ENCODE measurements at regions not wholly inside any gene's neighbourhood (a gene's known extent, or its start where the extent isn't known, plus 50 kb on each side); places are given as distances from the start of the nearest gene placed in this dataset.
A peak's percentile ranks its signal among the peaks of the same experiment; 100 is the strongest.

DNA sequence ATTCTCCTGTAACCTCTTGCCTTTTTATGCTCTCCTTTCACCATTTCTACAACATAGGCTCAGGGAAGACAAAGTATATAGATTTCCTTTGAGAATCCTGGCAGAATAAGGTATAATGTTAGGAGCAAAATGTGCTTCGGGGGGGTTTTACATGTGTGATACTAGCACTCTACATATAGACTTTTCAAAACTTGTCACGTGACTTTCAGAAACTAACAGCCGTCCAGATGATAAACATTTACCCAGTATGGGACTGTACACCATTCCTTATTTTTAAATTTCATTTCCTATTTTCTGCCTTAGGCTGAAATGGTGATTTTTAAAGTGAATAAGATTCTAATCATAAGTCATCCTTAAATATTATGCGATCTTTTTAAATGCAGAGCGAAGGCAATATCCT, 420.4 kb upstream of the PITX2 start:
- no peak overlapping the region for H3K9ac ChIP-seq (ENCODE audit: insufficient read depth in 1 of 2, low read depth in 2 of 2, low read length in 2 of 2)
- no peaks in the 10 kb centered on the region for H4K20me1 ChIP-seq (replicated peaks; ENCODE audit: control insufficient read depth, insufficient read depth, low read length)
- H3K27ac ChIP-seq (ENCODE audit: extremely low read depth, low read depth, low read length), result no peak overlapping the region
- DNase-seq (ENCODE audit: extremely low read depth in 1 of 4, low spot score in 3 of 4), result no peak
- intact Hi-C loops (cut with micrococcal nuclease), result no loop called here
- ChIA-PET CTCF (ENCODE audit: low intra/inter-chr PET ratio) (no interaction called here), POLR2A (no interaction called here)
- no peaks in the 10 kb centered on the region for H3K4me1 ChIP-seq (replicated peaks in 1 of 2; ENCODE audit: control insufficient read depth in 2 of 2, insufficient read depth in 2 of 2, low read length in 2 of 2)
- H3K4me3 ChIP-seq, result no peak overlapping the region
- TF ChIP-seq, protein P1, sequence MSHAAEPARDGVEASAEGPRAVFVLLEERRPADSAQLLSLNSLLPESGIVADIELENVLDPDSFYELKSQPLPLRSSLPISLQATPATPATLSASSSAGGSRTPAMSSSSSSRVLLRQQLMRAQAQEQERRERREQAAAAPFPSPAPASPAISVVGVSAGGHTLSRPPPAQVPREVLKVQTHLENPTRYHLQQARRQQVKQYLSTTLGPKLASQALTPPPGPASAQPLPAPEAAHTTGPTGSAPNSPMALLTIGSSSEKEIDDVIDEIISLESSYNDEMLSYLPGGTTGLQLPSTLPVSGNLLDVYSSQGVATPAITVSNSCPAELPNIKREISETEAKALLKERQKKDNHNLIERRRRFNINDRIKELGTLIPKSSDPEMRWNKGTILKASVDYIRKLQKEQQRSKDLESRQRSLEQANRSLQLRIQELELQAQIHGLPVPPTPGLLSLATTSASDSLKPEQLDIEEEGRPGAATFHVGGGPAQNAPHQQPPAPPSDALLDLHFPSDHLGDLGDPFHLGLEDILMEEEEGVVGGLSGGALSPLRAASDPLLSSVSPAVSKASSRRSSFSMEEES (CRISPR knock-in tag; IDR thresholded peaks at IDR 0.05), result peak; percentile 85
- TF ChIP-seq SAP30 (IDR thresholded peaks at IDR 0.05; ENCODE audit: borderline replicate concordance, insufficient read depth, low read depth, low read length, poor library complexity, severe bottlenecking) (no peak), CBFA2T2 (conservative IDR thresholded peaks at IDR 0.05) (0 out of 2 replicates have a peak, but pooled peaks have one; percentile 4), RAD51 (IDR thresholded peaks at IDR 0.05; ENCODE audit: borderline replicate concordance, low read depth) (peak; percentile 23; the same call in 1 of the 2 replicates)
- BruUV-seq (replicated peaks), result no TSS peak
- no peak overlapping the region for H3K4me2 ChIP-seq (ENCODE audit: insufficient read depth, low read length)
- H3K9me3 ChIP-seq (replicated peaks; ENCODE audit: control insufficient read depth, insufficient read depth, low read depth, low read length), result 0 out of 2 replicates have a peak, but pooled peaks cover 2% of the 10 kb centered on the region
- FAIRE-seq, result no peak
- H3K36me3 ChIP-seq (ENCODE audit: control insufficient read depth, insufficient read depth, low read length), result no peaks in the 10 kb centered on the region
- in situ Hi-C loops (cut with MboI), result no loop called here
- no peaks in the 10 kb centered on the region for H3K79me2 ChIP-seq (ENCODE audit: control insufficient read depth, insufficient read depth, low read length)
- no peaks in the 10 kb centered on the region for H3K27me3 ChIP-seq (ENCODE audit: control insufficient read depth in 2 of 2, insufficient read depth in 2 of 2, low read length in 2 of 2)
- no peak overlapping the region for H2AFZ ChIP-seq (ENCODE audit: low read depth, low read length)
- H3K9me1 ChIP-seq (ENCODE audit: control insufficient read depth, insufficient read depth, low read length), result no peaks in the 10 kb centered on the region
- 1% methylated on average over 5 of the region's 5 CpGs for WGBS (ENCODE audit: insufficient coverage, low coverage, missing lambda C conversion rate)
- ATAC-seq, result no peak

DNA sequence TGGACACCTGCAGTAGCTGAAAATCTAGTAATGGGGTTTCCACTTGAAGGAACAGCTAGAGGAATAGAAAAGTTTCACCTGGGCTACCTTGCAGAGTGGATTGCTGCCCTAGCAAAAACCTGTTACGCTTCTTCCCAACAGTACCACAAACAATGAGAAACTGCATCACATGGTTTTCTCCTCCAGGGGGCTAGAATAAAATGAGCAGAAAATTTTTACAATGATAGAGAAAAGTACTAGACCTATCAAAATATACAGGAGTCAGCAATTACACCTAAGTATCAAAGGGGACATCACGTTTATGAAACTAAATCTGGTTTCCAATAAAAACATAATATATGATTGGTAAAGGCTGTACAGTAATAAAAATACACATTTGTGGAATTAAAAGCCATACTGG, 423.1 kb upstream of the PITX2 start:
- Histone ChIP-seq H3K4me2 (ENCODE audit: insufficient read depth, low read length) (no peak overlapping the region), H3K9me3 (replicated peaks; ENCODE audit: control insufficient read depth, insufficient read depth, low read depth, low read length) (0 out of 2 replicates have a peak, but pooled peaks cover 2% of the 10 kb centered on the region), H3K79me2 (ENCODE audit: control insufficient read depth, insufficient read depth, low read length) (no peaks in the 10 kb centered on the region), H3K36me3 (ENCODE audit: control insufficient read depth, insufficient read depth, low read length) (no peaks in the 10 kb centered on the region), H3K4me3 (no peak overlapping the region), H2AFZ (ENCODE audit: low read depth, low read length) (no peak overlapping the region), H3K9me1 (ENCODE audit: control insufficient read depth, insufficient read depth, low read length) (no peaks in the 10 kb centered on the region), H3K9ac (ENCODE audit: insufficient read depth in 1 of 2, low read depth in 2 of 2, low read length in 2 of 2) (no peak overlapping the region), H3K27me3 (ENCODE audit: control insufficient read depth in 2 of 2, insufficient read depth in 2 of 2, low read length in 2 of 2) (no peaks in the 10 kb centered on the region), H3K27ac (ENCODE audit: extremely low read depth, low read depth, low read length) (no peak overlapping the region), H4K20me1 (replicated peaks; ENCODE audit: control insufficient read depth, insufficient read depth, low read length) (no peaks in the 10 kb centered on the region), H3K4me1 (replicated peaks in 1 of 2; ENCODE audit: control insufficient read depth in 2 of 2, insufficient read depth in 2 of 2, low read length in 2 of 2) (no peaks in the 10 kb centered on the region)
- ATAC-seq (no peak), FAIRE-seq (no peak), DNase-seq (ENCODE audit: extremely low read depth in 1 of 4, low spot score in 3 of 4) (peak in 2 of 4 experiments; percentile 10 to 12)
- TF ChIP-seq HMGN3 (IDR thresholded peaks at IDR 0.05; ENCODE audit: borderline replicate concordance, extremely low read depth, insufficient read length, low read depth, low read length) (no peak), TFAM (CRISPR knock-in tag; conservative IDR thresholded peaks at IDR 0.05) (no peak), ZNF316 (IDR thresholded peaks at IDR 0.05) (0 out of 2 replicates have a peak, but pooled peaks have one; percentile 25), CCNT2 (IDR thresholded peaks at IDR 0.05; ENCODE audit: borderline replicate concordance, extremely low read depth, insufficient read length, low read depth, low read length) (no peak), ZFPM2 (CRISPR knock-in tag; IDR thresholded peaks at IDR 0.05) (no peak)
- TF ChIP-seq, protein P2, sequence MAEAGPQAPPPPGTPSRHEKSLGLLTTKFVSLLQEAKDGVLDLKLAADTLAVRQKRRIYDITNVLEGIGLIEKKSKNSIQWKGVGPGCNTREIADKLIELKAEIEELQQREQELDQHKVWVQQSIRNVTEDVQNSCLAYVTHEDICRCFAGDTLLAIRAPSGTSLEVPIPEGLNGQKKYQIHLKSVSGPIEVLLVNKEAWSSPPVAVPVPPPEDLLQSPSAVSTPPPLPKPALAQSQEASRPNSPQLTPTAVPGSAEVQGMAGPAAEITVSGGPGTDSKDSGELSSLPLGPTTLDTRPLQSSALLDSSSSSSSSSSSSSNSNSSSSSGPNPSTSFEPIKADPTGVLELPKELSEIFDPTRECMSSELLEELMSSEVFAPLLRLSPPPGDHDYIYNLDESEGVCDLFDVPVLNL (CRISPR knock-in tag; IDR thresholded peaks at IDR 0.05; ENCODE audit: low read depth), result no peak
- intact Hi-C loops (cut with micrococcal nuclease), result no loop called here
- ChIA-PET CTCF (ENCODE audit: low intra/inter-chr PET ratio) (no interaction called here), POLR2A (no interaction called here)
- BruUV-seq (replicated peaks), result no TSS peak
- 0% methylated on average over 1 of the region's 2 CpGs for WGBS (ENCODE audit: insufficient coverage, low coverage, missing lambda C conversion rate)
- in situ Hi-C loops (cut with MboI), result no loop called here
